Tibial nerve (tissue), 4 donors: ENCODE measurements at regions not wholly inside any gene's neighbourhood (a gene's known extent, or its start where the extent isn't known, plus 50 kb on each side); places are given as distances from the start of the nearest gene placed in this dataset.

Experiments
- DNase-seq, 2 donors: peaks; one replicate each; pipeline ENCODE4 v3.0.0-alpha.2; 2019; ENCODE audit warnings: low spot score in 2 of 2
- H3K27ac ChIP-seq, 4 donors: fragments of 200-600 bp; sonication (generic) in 3 of 4; one replicate each; pipeline ENCODE4 v1.5.1; 2017 to 2019; ENCODE audit warnings: mild to moderate bottlenecking in 1 of 4
- H3K27me3 ChIP-seq, 2 donors: fragments of 200-600 bp; sonication (generic) in 1 of 2; one replicate each; pipeline versions ENCODE4 v1.5.1 to v1.6.0; 2017 to 2019
- H3K36me3 ChIP-seq, 3 donors: fragments of 200-600 bp; sonication (generic); one replicate each; pipeline ENCODE4 v1.5.1; 2018 to 2019
- H3K4me1 ChIP-seq, 4 donors: fragments of 200-600 bp; sonication (generic) in 3 of 4; one replicate each; pipeline ENCODE4 v1.5.1; 2017 to 2019
- H3K4me3 ChIP-seq, 4 donors: fragments of 200-600 bp; sonication (generic) in 3 of 4; one replicate each; pipeline ENCODE4 v1.5.1; 2017 to 2019; ENCODE audit warnings: mild to moderate bottlenecking in 1 of 4, moderate library complexity in 1 of 4
- H3K9me3 ChIP-seq, 4 donors: fragments of 200-600 bp; sonication (generic) in 3 of 4; one replicate each; pipeline ENCODE4 v1.5.1; 2017 to 2019
- EP300 ChIP-seq, 2 donors: sonication (generic); formaldehyde crosslinking; IDR thresholded peaks; one replicate each; pipeline ENCODE4 v1.6.1; 2017; ENCODE audit warnings: antibody characterized with exemption in 2 of 2, mild to moderate bottlenecking in 1 of 2
- POLR2A ChIP-seq, 2 donors: fragments of 450-650 bp; IDR thresholded peaks; one replicate each; pipeline ENCODE4 v1.6.1; 2017; ENCODE audit warnings: antibody characterized with exemption in 2 of 2, mild to moderate bottlenecking in 2 of 2, moderate library complexity in 2 of 2
- WGBS, 2 donors: methylation state at CpG; one replicate each; pipeline ENCODE4 v1.1.5; 2018; 5-methylcytosine and 5-hydroxymethylcytosine counted together
- TF ChIP-seq, protein P1 (sequence below), 5 experiments: fragments of 200-600 bp in 3 of 5; fragments of 450-650 bp in 2 of 5; sonication (generic) in 3 of 5; IDR thresholded peaks; one replicate each; pipeline ENCODE4 v1.5.1; 2016 to 2019; ENCODE audit warnings: antibody characterized with exemption in 5 of 5, mild to moderate bottlenecking in 3 of 5, moderate library complexity in 2 of 5

DNA sequence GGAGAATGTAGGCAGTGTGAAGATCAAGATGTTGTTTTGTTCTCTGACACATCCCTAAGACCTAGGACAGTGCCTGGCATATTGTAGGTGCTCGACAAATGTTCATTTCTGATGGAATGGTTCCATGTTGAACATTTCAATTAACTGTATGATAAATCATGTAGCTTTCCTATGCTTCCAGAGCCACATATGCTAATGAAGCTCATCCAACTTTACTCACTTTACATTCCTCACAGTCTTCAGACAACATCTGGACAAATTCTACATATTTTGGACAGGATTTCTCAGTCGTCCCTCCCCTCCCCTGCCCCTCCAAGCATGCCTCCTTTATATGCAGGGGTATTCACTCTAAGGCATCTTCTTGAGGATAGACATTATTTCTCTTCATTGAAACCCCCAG lies 177.9 kb downstream of the BLID start:
- H3K27ac ChIP-seq, result no peak overlapping the region
- 79 to 83% methylated on average over 2 of the region's 2 CpGs for WGBS, 2 donors
- H3K9me3 ChIP-seq, result no peaks in the 10 kb centered on the region
- no peaks in the 10 kb centered on the region for H3K27me3 ChIP-seq
- no peak overlapping the region for H3K4me3 ChIP-seq
- TF ChIP-seq EP300 (IDR thresholded peaks at IDR 0.05) (no peak), POLR2A (IDR thresholded peaks at IDR 0.05) (no peak)
- TF ChIP-seq, protein P1, sequence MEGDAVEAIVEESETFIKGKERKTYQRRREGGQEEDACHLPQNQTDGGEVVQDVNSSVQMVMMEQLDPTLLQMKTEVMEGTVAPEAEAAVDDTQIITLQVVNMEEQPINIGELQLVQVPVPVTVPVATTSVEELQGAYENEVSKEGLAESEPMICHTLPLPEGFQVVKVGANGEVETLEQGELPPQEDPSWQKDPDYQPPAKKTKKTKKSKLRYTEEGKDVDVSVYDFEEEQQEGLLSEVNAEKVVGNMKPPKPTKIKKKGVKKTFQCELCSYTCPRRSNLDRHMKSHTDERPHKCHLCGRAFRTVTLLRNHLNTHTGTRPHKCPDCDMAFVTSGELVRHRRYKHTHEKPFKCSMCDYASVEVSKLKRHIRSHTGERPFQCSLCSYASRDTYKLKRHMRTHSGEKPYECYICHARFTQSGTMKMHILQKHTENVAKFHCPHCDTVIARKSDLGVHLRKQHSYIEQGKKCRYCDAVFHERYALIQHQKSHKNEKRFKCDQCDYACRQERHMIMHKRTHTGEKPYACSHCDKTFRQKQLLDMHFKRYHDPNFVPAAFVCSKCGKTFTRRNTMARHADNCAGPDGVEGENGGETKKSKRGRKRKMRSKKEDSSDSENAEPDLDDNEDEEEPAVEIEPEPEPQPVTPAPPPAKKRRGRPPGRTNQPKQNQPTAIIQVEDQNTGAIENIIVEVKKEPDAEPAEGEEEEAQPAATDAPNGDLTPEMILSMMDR (IDR thresholded peaks at IDR 0.05), result no peak
- no peaks in the 10 kb centered on the region for H3K36me3 ChIP-seq
- no peak for DNase-seq
- H3K4me1 ChIP-seq, result no peaks in the 10 kb centered on the region

DNA sequence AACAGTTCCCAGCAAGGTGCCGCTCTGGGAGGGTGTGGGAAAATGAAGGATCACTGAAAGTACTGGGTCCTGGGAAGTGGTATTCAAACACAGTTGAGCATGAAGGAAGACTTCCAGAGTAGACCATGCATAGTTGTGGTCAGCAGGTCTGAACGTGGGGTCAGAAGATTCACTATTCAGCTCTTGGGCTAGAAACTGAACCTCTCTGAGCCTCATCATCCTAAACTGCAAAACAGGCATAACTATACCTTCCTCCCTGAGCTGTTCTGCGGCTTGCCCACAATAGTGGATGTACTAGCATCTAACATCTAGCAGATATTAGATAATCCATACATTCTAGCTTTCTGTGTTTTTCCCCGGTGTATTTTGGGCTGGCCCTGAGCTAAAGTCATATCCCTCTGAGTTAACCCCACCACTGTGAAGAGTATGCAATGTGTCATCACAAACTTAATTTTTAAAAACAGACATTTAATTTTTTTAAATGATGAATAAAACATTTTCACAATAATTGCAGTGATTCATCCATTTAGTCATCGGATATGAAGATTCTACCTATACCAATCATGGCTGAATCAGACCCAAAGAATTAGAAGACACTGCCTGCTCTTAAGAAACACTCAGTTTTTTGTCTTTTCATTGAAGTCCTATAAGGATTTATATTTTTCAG lies 179.1 kb downstream of the BLID start:
- H3K9me3 ChIP-seq, result no peaks in the 10 kb centered on the region
- H3K36me3 ChIP-seq, result no peaks in the 10 kb centered on the region
- TF ChIP-seq, protein P1 (IDR thresholded peaks at IDR 0.05), result no peak
- TF ChIP-seq EP300 (IDR thresholded peaks at IDR 0.05), result no peak
- no peak for TF ChIP-seq POLR2A (IDR thresholded peaks at IDR 0.05)
- H3K4me3 ChIP-seq, result no peak overlapping the region
- no peaks in the 10 kb centered on the region for H3K27me3 ChIP-seq
- no peak overlapping the region for H3K27ac ChIP-seq
- H3K4me1 ChIP-seq, result peaks cover 0 to 5% (median 0%) of the 10 kb centered on the region in 4 donors
- DNase-seq, result no peak
- 70% methylated on average over 5 of the region's 5 CpGs for WGBS, 2 donors

DNA sequence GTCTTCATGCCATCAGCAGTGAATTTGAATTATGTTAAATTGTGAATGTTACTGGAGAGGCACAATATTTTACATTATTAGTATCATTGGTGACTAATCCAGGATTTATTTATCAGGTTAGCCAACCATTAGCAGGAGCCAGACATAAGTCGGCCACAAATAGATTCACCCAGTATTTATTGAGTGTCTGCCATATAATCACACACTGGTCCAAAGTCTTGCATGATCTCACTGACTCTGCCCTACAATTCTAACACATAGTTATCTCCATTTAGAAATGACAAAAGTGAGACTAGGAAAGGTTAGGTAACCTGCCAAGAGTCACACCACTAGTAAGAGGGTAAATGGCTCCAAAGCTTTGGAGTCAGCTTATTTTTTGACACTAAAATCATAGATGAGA lies 179.6 kb downstream of the BLID start:
- Histone ChIP-seq H3K27me3 (no peaks in the 10 kb centered on the region), H3K36me3 (no peaks in the 10 kb centered on the region), H3K4me1 (peaks cover 0 to 10% (median 0%) of the 10 kb centered on the region in 4 donors), H3K4me3 (no peak overlapping the region), H3K27ac (no peak overlapping the region), H3K9me3 (no peaks in the 10 kb centered on the region)
- DNase-seq, result no peak
- TF ChIP-seq, protein P1 (IDR thresholded peaks at IDR 0.05), result no peak
- TF ChIP-seq EP300 (IDR thresholded peaks at IDR 0.05), result no peak
- TF ChIP-seq POLR2A (IDR thresholded peaks at IDR 0.05), result no peak
- 77 to 87% methylated on average over 1 of the region's 1 CpG for WGBS, 2 donors

DNA sequence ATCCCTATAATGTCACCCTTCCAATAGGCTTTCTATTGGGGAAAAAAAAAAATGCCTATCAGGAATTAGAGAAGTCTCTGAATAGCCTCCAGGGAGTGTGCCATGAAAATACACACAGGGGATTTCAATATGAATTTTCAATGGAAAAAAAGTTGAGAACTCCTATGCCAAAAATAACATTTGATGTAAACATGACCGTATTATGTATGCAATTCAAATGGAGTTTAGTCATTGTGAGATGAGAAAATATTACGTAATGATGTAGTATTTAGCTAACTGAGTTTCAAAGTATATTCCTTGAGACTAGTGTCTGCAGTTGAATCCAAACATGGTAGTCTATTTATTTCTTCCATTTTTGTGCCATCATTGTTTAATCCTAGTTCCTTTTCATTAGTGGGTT lies 182.3 kb downstream of the BLID start:
- H3K4me3 ChIP-seq, result no peak overlapping the region
- no peak overlapping the region for H3K27ac ChIP-seq
- H3K9me3 ChIP-seq, result no peaks in the 10 kb centered on the region
- H3K36me3 ChIP-seq, result no peaks in the 10 kb centered on the region
- no peaks in the 10 kb centered on the region for H3K27me3 ChIP-seq
- DNase-seq, result no peak
- H3K4me1 ChIP-seq, result peaks cover 0 to 33% (median 5%) of the 10 kb centered on the region in 4 donors
- WGBS, 2 donors, result 74 to 75% methylated on average over 2 of the region's 2 CpGs
- TF ChIP-seq EP300 (IDR thresholded peaks at IDR 0.05) (no peak), POLR2A (IDR thresholded peaks at IDR 0.05) (no peak)
- TF ChIP-seq, protein P1 (IDR thresholded peaks at IDR 0.05), result no peak

DNA sequence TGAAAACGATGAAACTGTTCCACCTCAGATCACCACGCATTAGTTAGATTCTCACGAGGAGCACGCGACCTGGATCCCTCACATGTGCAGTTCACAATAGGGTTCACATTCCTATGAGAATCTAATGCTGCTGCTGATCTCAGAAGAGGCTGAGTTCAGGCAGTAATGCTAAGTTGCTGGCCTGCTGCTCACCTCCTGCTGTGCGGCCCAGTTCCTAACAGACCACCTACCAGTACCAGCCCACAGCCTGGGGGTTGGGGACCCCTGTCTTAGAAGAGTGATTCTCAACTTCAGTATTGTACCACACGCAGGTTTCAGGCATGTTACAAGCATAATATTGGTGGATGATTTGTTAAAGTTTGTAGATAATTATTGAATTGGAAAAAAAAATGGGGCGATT lies 182.7 kb downstream of the BLID start:
- no peak overlapping the region for H3K27ac ChIP-seq
- no peaks in the 10 kb centered on the region for H3K27me3 ChIP-seq
- TF ChIP-seq, protein P1 (IDR thresholded peaks at IDR 0.05), result no peak
- TF ChIP-seq POLR2A (IDR thresholded peaks at IDR 0.05) (no peak), EP300 (IDR thresholded peaks at IDR 0.05) (no peak)
- WGBS, 2 donors, result 92 to 95% methylated on average over 8 of the region's 8 CpGs
- H3K4me1 ChIP-seq, result peaks cover 0 to 37% (median 6%) of the 10 kb centered on the region in 4 donors
- H3K9me3 ChIP-seq, result no peaks in the 10 kb centered on the region
- H3K4me3 ChIP-seq, result no peak overlapping the region
- H3K36me3 ChIP-seq, result no peaks in the 10 kb centered on the region
- DNase-seq, result no peak
